Activated CD4-positive, alpha-beta T cell treated with anti-CD3 and anti-CD28 coated beads for 4 hours (primary cell): ENCODE measurements at regions not wholly inside any gene's neighbourhood (a gene's known extent, or its start where the extent isn't known, plus 50 kb on each side); places are given as distances from the start of the nearest gene placed in this dataset.

Experiments used
- DNase-seq, 2 donors: peaks; one replicate each; pipeline ENCODE4 v3.0.0-alpha.2; 2020

DNA sequence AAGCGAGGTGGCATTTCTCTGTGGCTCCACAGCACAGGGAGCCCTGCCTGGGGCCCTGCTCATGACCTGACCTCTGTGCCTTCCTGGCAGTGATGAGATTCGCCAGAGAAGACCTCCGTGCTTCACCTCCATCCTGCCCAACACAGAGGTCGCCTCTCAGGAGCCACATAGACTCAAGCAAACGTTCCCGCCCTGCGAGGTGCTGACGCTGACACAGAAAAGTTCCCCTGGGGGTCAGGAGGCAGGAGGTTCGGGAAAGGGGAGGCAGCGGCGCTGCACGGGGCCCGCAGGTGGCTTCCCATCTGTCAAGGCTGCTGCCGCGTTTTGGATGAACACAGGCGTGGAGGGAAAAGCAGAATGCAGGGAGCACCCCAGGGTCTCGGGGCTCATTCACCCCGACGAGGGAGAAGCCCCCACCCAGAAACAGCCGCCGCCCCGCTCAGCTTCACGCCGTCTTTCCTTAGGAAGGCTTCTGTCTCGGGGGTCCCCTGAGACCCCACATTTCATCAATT lies 579.6 kb upstream of the SALL3 start:
- DNase-seq, result no peak

- DNase-seq, result no peak
Observed at GRCh38 chr18:78402440-78402839, 577.2 kb upstream of the SALL3 start.

DNA sequence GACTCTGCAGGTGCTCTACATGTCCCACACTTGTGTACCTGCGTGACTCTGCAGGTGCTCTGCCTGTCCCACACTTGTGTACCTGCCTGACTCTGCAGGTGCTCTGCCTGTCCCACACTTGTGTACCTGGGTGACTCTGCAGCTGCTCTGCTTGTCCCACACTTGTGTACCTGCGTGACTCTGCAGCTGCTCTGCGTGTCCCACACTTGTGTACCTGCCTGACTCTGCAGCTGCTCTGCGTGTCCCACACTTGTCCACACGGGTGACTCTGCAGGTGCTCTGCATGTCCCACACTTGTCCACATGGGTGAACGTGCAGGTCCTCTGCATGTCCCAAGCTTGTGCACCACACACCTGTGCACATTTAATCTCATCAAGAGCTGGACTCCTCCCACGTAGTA lies 576.7 kb upstream of the SALL3 start:
- no peak for DNase-seq

DNA sequence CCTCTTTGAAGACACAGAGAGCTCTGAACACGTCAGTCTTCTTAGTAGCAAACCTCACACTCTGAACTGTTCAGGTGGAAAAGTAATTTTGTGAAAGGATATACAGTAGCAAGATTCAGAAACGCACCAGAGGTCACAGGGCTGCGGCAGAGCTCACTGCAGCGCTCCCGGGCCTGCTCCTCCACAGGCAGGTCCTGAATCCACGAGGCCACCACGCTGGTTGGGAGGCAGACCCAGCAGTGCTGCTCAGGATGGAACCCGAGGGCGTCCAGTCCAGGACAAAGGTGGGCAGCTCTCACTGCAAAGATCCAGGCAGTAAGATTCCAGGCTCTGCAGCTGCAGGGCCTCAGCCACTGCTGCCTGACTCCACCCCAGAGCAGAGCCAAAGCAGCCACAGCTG lies 576.2 kb upstream of the SALL3 start:
- DNase-seq, result no peak

DNA sequence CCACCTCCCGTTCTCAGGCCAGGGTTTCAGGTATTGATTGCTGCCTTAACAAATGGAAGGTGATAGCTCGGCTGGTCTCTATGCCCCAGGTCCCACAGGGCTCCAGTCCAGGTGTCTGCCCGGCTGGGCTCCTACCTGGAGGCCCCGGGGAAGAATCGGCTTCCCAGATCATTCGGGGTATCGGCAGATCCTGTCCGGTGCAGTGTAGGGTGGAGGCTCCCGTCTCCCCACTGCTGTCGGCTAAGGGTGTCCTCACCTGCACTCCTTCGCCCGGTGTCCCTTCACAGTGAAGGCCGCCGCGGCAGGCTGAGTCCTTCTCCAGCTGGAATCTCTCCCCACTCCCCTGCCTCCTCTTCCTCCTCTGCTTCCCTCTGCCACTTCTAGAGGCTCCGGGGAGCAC lies 573.9 kb upstream of the SALL3 start:
- DNase-seq, result no peak

GRCh38 chr18:78406743-78407465 lies 572.7 kb upstream of the SALL3 start:
- no peak for DNase-seq

- DNase-seq, result no peak
Observed at GRCh38 chr18:78407466-78407844, 572.2 kb upstream of the SALL3 start.

GRCh38 chr18:78408623-78409022 lies 571.0 kb upstream of the SALL3 start:
- no peak for DNase-seq

GRCh38 chr18:78410094-78410786 lies 569.4 kb upstream of the SALL3 start:
- DNase-seq, result no peak

- no peak for DNase-seq
Observed at GRCh38 chr18:78411539-78411938, 568.1 kb upstream of the SALL3 start.

GRCh38 chr18:78414302-78414701 lies 565.3 kb upstream of the SALL3 start:
- no peak for DNase-seq

DNA sequence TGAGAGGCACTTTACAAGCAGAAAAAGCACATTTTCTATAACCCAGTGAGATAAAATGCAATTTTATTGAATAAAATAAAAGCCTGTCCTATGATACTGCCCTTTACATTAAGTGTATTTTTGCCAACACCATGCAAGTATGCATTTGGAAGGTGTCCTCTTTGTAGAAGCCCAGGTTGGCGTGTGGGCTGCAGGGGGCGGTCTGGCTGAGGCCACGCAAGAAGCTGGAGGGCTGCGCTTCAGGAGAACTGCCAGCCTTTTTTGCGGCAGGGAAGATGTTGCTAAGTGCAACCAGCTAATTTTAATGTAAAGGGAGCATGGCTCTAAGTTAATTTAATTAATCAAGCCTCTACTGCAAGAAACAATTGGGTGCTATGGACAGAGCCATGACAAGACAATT lies 562.8 kb upstream of the SALL3 start:
- no peak for DNase-seq

- DNase-seq, result no peak
Observed at GRCh38 chr18:78418379-78418778, 561.2 kb upstream of the SALL3 start.

DNA sequence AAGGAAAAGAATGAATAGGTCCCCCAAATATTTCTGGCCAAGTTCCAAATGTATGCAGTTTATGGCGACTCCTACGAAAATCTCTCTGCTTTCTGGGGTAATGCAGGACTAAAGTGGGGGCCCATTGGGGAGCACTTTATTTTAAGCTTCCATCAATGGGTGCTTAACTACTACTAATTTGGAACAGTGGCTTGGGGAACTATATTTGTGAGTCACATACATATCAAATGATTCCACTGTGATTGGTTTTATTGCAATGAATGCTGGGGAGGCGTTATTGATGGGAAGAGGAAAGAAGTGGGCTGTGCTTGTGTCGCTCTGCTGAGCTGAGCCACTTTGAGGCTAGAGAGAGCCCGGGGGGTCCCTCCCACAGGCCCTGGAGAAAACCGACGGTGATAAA lies 560.4 kb upstream of the SALL3 start:
- no peak for DNase-seq

GRCh38 chr18:78420116-78420515 lies 559.5 kb upstream of the SALL3 start:
- DNase-seq, result no peak

GRCh38 chr18:78421392-78421791 lies 558.2 kb upstream of the SALL3 start:
- no peak for DNase-seq

- DNase-seq, result no peak
Observed at GRCh38 chr18:78422336-78422735, 557.3 kb upstream of the SALL3 start.

GRCh38 chr18:78423811-78424210 lies 555.8 kb upstream of the SALL3 start:
- no peak for DNase-seq

DNA sequence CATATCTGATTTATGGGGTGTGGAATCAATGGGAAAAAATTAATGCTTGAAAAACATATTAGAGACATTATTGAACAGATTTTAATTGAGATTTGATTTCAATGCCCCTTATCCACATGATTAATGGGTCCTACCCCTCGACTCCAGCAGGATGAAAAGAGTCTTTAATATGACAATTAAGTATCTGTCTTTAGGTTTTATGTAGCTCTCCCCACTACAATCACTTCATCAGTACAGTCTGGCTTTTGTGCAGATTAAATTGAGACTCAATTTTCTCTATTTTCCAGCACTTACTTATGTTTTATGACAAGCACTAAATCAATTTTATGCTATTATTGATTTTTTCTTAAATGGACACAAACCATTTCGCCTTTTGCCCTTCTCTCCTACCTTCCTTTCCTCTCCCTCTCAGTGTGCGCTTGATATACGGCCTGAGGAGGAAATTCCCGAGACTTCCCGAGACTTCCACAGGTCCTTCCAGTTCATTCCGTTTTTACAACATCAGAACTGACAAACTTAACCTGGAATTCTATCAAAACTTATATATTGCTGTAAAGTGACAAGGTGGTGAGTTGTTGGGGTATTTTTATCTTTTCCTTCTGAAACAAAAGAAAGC lies 555.1 kb upstream of the SALL3 start:
- no peak for DNase-seq

- no peak for DNase-seq
Observed at GRCh38 chr18:78425019-78425412, 554.6 kb upstream of the SALL3 start.

- no peak for DNase-seq
Observed at GRCh38 chr18:78427081-78427480, 552.5 kb upstream of the SALL3 start.

GRCh38 chr18:78429127-78430108 lies 550.2 kb upstream of the SALL3 start:
- DNase-seq, result no peak
